OCI-LY1 (cell line): ENCODE measurements at regions not wholly inside any gene's neighbourhood (a gene's known extent, or its start where the extent isn't known, plus 50 kb on each side); places are given as distances from the start of the nearest gene placed in this dataset.
A peak's percentile ranks its signal among the peaks of the same experiment; 100 is the strongest.

ENCODE experiments used
- EZH2 ChIP-seq: fragments of 200-600 bp; sonication (generic), shearing (Covaris generic); IDR thresholded peaks from 2 replicates; pipeline ENCODE4 v1.8.0; 2017; ENCODE audit warnings: borderline replicate concordance, mixed run types, mild to moderate bottlenecking, antibody characterized with exemption, low read length, moderate library complexity, mixed read lengths
- TF ChIP-seq, protein P1 (sequence below): fragments of 200-600 bp; sonication (generic), shearing (Covaris generic); IDR thresholded peaks from 2 replicates; pipeline ENCODE4 v1.5.1; 2017; ENCODE audit warnings: mild to moderate bottlenecking, antibody characterized with exemption, low read length, moderate library complexity, mixed read lengths

GRCh38 chr1:181166377-181167196 lies 78.1 kb downstream of the IER5 start:
- TF ChIP-seq, protein P1, sequence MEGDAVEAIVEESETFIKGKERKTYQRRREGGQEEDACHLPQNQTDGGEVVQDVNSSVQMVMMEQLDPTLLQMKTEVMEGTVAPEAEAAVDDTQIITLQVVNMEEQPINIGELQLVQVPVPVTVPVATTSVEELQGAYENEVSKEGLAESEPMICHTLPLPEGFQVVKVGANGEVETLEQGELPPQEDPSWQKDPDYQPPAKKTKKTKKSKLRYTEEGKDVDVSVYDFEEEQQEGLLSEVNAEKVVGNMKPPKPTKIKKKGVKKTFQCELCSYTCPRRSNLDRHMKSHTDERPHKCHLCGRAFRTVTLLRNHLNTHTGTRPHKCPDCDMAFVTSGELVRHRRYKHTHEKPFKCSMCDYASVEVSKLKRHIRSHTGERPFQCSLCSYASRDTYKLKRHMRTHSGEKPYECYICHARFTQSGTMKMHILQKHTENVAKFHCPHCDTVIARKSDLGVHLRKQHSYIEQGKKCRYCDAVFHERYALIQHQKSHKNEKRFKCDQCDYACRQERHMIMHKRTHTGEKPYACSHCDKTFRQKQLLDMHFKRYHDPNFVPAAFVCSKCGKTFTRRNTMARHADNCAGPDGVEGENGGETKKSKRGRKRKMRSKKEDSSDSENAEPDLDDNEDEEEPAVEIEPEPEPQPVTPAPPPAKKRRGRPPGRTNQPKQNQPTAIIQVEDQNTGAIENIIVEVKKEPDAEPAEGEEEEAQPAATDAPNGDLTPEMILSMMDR, result peak; percentile 77
- no peak for TF ChIP-seq EZH2
